ENCODE measurements at regions not wholly inside any gene's neighbourhood (a gene's known extent, or its start where the extent isn't known, plus 50 kb on each side); places are given as distances from the start of the nearest gene placed in this dataset.
A peak's percentile ranks its signal among the peaks of the same experiment; 100 is the strongest.
"Not testable (repeated sequence)": the region's sequence is repeated elsewhere in the genome, so short reads cannot be mapped to it uniquely, and the experiment has no call there.

DNA sequence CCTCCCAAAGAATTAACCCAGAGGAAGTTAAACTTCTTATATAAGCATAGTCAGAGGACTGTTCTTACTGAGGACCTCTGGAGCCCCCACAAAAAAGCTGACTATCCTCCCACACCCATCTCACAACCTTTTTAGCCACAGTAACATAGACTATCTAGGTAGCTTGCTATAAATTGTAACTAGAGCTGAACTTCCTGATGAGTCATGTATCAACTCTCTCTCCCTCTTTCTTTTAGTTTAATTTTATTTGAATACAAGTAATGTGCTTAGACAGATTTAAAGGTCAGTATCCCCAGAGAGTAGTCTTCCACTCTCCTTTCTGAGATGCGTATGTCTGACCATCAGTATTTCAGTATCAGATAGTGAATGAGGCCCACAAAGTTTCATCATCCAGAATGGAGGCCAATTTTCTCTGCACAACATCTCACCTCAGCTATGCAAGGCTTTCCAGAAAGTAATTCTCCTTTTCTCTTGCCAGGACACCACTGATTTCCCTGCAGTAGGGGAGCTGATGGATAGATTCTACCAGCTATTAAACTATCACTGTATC lies 104.0 kb upstream of the MYRIP start:
- no peak for DNase-seq
- no peaks in the 10 kb centered on the region for H3K9me3 Mint-ChIP-seq (ENCODE audit: unreplicated experiment)
- H3K27me3 Mint-ChIP-seq (ENCODE audit: unreplicated experiment) = no peaks in the 10 kb centered on the region
- no peaks in the 10 kb centered on the region for H3K36me3 Mint-ChIP-seq (ENCODE audit: unreplicated experiment)
- no peak overlapping the region for H3K27ac Mint-ChIP-seq (ENCODE audit: unreplicated experiment)
- TF ChIP-seq, protein P1, sequence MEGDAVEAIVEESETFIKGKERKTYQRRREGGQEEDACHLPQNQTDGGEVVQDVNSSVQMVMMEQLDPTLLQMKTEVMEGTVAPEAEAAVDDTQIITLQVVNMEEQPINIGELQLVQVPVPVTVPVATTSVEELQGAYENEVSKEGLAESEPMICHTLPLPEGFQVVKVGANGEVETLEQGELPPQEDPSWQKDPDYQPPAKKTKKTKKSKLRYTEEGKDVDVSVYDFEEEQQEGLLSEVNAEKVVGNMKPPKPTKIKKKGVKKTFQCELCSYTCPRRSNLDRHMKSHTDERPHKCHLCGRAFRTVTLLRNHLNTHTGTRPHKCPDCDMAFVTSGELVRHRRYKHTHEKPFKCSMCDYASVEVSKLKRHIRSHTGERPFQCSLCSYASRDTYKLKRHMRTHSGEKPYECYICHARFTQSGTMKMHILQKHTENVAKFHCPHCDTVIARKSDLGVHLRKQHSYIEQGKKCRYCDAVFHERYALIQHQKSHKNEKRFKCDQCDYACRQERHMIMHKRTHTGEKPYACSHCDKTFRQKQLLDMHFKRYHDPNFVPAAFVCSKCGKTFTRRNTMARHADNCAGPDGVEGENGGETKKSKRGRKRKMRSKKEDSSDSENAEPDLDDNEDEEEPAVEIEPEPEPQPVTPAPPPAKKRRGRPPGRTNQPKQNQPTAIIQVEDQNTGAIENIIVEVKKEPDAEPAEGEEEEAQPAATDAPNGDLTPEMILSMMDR (IDR thresholded peaks at IDR 0.05; ENCODE audit: partially characterized antibody, unreplicated experiment) = no peak
- H3K4me1 Mint-ChIP-seq (ENCODE audit: low read depth, unreplicated experiment) = no peaks in the 10 kb centered on the region
- no peak overlapping the region for H3K4me3 Mint-ChIP-seq (ENCODE audit: unreplicated experiment)

GRCh38 chr3:39707314-39707909 lies 102.0 kb upstream of the MYRIP start:
- H3K27ac Mint-ChIP-seq (ENCODE audit: unreplicated experiment) = no peak overlapping the region
- no peaks in the 10 kb centered on the region for H3K4me1 Mint-ChIP-seq (ENCODE audit: low read depth, unreplicated experiment)
- H3K9me3 Mint-ChIP-seq (ENCODE audit: unreplicated experiment) = no peaks in the 10 kb centered on the region
- H3K4me3 Mint-ChIP-seq (ENCODE audit: unreplicated experiment) = no peak overlapping the region
- TF ChIP-seq, protein P1 (IDR thresholded peaks at IDR 0.05; ENCODE audit: partially characterized antibody, unreplicated experiment) = peak; percentile 88
- H3K36me3 Mint-ChIP-seq (ENCODE audit: unreplicated experiment) = no peaks in the 10 kb centered on the region
- DNase-seq = no peak
- H3K27me3 Mint-ChIP-seq (ENCODE audit: unreplicated experiment) = no peaks in the 10 kb centered on the region

DNA sequence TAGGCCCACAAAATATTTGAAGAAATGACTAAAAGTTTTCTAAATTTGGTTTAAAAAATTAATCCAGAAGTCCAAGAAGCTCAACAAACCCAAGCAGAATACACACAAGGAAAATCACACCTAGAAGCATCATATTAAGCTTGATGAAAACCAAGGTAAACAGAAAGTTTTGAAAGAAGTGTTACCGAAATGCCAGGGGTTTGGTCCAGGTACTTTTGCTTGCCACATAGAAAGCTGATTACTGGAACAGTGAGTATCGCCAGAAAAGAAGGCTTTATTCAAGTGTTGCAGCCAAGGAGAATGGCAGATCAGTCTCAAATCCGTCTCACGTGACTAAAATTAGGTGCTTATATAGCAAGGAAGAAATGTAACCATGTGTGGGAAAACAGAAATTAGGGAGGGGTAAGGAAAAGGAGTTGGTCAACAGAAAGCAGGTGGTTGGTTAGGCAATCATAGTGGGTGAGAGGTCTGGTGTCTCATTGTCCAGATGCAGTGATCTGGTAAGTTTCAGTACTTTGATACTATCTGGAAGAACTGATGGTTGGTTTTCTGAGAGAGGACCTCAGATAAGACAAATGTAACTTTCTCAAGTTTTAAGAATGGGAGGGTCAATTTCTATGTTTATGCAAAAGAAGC lies 96.9 kb upstream of the MYRIP start:
- peaks cover 2% of the 10 kb centered on the region for H3K27me3 Mint-ChIP-seq (ENCODE audit: unreplicated experiment)
- no peak for DNase-seq
- H3K27ac Mint-ChIP-seq (ENCODE audit: unreplicated experiment) = no peak overlapping the region
- no peak overlapping the region for H3K4me3 Mint-ChIP-seq (ENCODE audit: unreplicated experiment)
- H3K4me1 Mint-ChIP-seq (ENCODE audit: low read depth, unreplicated experiment) = no peaks in the 10 kb centered on the region
- TF ChIP-seq, protein P1 (IDR thresholded peaks at IDR 0.05; ENCODE audit: partially characterized antibody, unreplicated experiment) = no peak
- H3K36me3 Mint-ChIP-seq (ENCODE audit: unreplicated experiment) = peaks cover 6% of the 10 kb centered on the region
- no peaks in the 10 kb centered on the region for H3K9me3 Mint-ChIP-seq (ENCODE audit: unreplicated experiment)

DNA sequence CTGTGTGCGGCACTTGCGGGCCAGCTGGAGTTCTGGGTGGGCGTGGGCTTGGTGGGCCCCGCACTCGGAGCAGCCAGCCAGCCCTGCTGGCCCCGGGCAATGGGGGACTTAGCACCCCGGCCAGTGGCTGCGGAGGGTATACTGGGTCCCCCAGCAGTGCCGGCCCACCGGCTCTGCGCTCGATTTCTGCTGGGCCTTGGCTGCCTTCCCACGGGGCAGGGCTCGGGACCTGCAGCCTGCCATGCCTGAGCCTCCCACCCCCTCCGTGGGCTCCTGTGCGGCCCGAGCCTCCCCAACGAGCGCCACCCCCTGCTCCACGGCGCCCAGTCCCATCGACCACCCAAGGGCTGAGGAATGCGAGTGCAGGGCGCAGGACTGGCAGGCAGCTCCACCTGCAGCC lies 96.1 kb upstream of the MYRIP start:
- H3K4me3 Mint-ChIP-seq (ENCODE audit: unreplicated experiment); H3K27ac Mint-ChIP-seq (ENCODE audit: unreplicated experiment); H3K4me1 Mint-ChIP-seq (ENCODE audit: low read depth, unreplicated experiment); DNase-seq; H3K27me3 Mint-ChIP-seq (ENCODE audit: unreplicated experiment); H3K9me3 Mint-ChIP-seq (ENCODE audit: unreplicated experiment); H3K36me3 Mint-ChIP-seq (ENCODE audit: unreplicated experiment): not testable (repeated sequence)

GRCh38 chr3:39716849-39717248 lies 92.6 kb upstream of the MYRIP start:
- Mint-ChIP-seq H3K9me3 (ENCODE audit: unreplicated experiment) (no peaks in the 10 kb centered on the region), H3K36me3 (ENCODE audit: unreplicated experiment) (peaks cover 6% of the 10 kb centered on the region), H3K27ac (ENCODE audit: unreplicated experiment) (no peak overlapping the region), H3K4me3 (ENCODE audit: unreplicated experiment) (no peak overlapping the region), H3K27me3 (ENCODE audit: unreplicated experiment) (peaks cover 2% of the 10 kb centered on the region), H3K4me1 (ENCODE audit: low read depth, unreplicated experiment) (no peaks in the 10 kb centered on the region)
- TF ChIP-seq, protein P1 (IDR thresholded peaks at IDR 0.05; ENCODE audit: partially characterized antibody, unreplicated experiment) = no peak
- DNase-seq = no peak
